ENCODE measurements at regions not wholly inside any gene's neighbourhood (a gene's known extent, or its start where the extent isn't known, plus 50 kb on each side); places are given as distances from the start of the nearest gene placed in this dataset.
"Not testable (repeated sequence)": the region's sequence is repeated elsewhere in the genome, so short reads cannot be mapped to it uniquely, and the experiment has no call there.

- not testable (repeated sequence) for TF ChIP-seq BCL3 (IDR thresholded peaks at IDR 0.05); RAD21 (conservative IDR thresholded peaks at IDR 0.05 in 1 of 2, IDR thresholded peaks at IDR 0.05 in 1 of 2); RCOR1 (IDR thresholded peaks at IDR 0.05; ENCODE audit: low read depth, low read length); EP300 (IDR thresholded peaks at IDR 0.05); FOSL2 (IDR thresholded peaks at IDR 0.05); FOSL2 (CRISPR knock-in tag; IDR thresholded peaks at IDR 0.05); CBX2 (IDR thresholded peaks at IDR 0.05; ENCODE audit: borderline replicate concordance, low read depth); SMC3 (IDR thresholded peaks at IDR 0.05); KDM1A (IDR thresholded peaks at IDR 0.05; ENCODE audit: low read depth); POLR2A (IDR thresholded peaks at IDR 0.05; ENCODE audit: low read length)
- TF ChIP-seq, protein P1, sequence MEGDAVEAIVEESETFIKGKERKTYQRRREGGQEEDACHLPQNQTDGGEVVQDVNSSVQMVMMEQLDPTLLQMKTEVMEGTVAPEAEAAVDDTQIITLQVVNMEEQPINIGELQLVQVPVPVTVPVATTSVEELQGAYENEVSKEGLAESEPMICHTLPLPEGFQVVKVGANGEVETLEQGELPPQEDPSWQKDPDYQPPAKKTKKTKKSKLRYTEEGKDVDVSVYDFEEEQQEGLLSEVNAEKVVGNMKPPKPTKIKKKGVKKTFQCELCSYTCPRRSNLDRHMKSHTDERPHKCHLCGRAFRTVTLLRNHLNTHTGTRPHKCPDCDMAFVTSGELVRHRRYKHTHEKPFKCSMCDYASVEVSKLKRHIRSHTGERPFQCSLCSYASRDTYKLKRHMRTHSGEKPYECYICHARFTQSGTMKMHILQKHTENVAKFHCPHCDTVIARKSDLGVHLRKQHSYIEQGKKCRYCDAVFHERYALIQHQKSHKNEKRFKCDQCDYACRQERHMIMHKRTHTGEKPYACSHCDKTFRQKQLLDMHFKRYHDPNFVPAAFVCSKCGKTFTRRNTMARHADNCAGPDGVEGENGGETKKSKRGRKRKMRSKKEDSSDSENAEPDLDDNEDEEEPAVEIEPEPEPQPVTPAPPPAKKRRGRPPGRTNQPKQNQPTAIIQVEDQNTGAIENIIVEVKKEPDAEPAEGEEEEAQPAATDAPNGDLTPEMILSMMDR (IDR thresholded peaks at IDR 0.05): not testable (repeated sequence)
- TF ChIP-seq, protein P2, sequence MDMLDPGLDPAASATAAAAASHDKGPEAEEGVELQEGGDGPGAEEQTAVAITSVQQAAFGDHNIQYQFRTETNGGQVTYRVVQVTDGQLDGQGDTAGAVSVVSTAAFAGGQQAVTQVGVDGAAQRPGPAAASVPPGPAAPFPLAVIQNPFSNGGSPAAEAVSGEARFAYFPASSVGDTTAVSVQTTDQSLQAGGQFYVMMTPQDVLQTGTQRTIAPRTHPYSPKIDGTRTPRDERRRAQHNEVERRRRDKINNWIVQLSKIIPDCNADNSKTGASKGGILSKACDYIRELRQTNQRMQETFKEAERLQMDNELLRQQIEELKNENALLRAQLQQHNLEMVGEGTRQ (IDR thresholded peaks at IDR 0.05): not testable (repeated sequence)
Measured at GRCh38 chr7:136264304-136264703, 287.1 kb upstream of the MTPN start.
